OCI-LY1 (cell line): ENCODE measurements at regions not wholly inside any gene's neighbourhood (a gene's known extent, or its start where the extent isn't known, plus 50 kb on each side); places are given as distances from the start of the nearest gene placed in this dataset.

Experiments used
- H2AFZ ChIP-seq: fragments of 200-600 bp; sonication (generic), shearing (Covaris generic); 2 replicates; pipeline ENCODE4 v1.6.0; 2014; ENCODE audit warnings: antibody characterized with exemption, mild to moderate bottlenecking, low read length
- H3F3A ChIP-seq: fragments of 200-600 bp; sonication (generic), shearing (Covaris generic); 2 replicates; pipeline ENCODE4 v1.6.0; 2014; ENCODE audit warnings: mild to moderate bottlenecking, antibody characterized with exemption, low read length, moderate library complexity; ENCODE audit not compliant: insufficient read depth
- H3K27ac ChIP-seq: fragments of 200-600 bp; sonication (generic); 2 replicates; pipeline ENCODE4 v1.5.1; 2014; ENCODE audit warnings: low read length, mixed run types, mild to moderate bottlenecking, low read depth; ENCODE audit not compliant: poor library complexity, severe bottlenecking
- H3K27me3 ChIP-seq: fragments of 200-600 bp; sonication (generic); 2 replicates; pipeline ENCODE4 v1.6.0; 2014; ENCODE audit warnings: antibody characterized with exemption, mild to moderate bottlenecking, low read length, moderate library complexity; ENCODE audit not compliant: insufficient read depth
- H3K36me3 ChIP-seq: fragments of 200-600 bp; sonication (generic); 2 replicates; pipeline ENCODE4 v1.6.1; 2014; ENCODE audit warnings: mild to moderate bottlenecking, antibody characterized with exemption, low read length, moderate library complexity, mixed read lengths; ENCODE audit not compliant: insufficient read depth
- H3K4me1 ChIP-seq: fragments of 200-600 bp; sonication (generic); 2 replicates; pipeline ENCODE4 v1.5.1; 2014; ENCODE audit warnings: mild to moderate bottlenecking, low read length, moderate library complexity; ENCODE audit not compliant: insufficient read depth, severe bottlenecking
- H3K4me2 ChIP-seq: fragments of 200-600 bp; sonication (generic), shearing (Covaris generic); 2 replicates; pipeline ENCODE4 v1.6.1; 2014; ENCODE audit warnings: low read length
- H3K4me3 ChIP-seq: fragments of 200-600 bp; sonication (generic); 2 replicates; pipeline ENCODE4 v1.5.1; 2014; ENCODE audit warnings: low read length, low read depth, mild to moderate bottlenecking, mixed read lengths; ENCODE audit not compliant: poor library complexity, severe bottlenecking
- H3K79me2 ChIP-seq: fragments of 200-600 bp; shearing (Covaris generic); 2 replicates; pipeline ENCODE4 v1.6.1; 2016; ENCODE audit warnings: mixed run types, low read length, mixed read lengths; ENCODE audit not compliant: insufficient read depth
- H3K9ac ChIP-seq: fragments of 200-600 bp; sonication (generic), shearing (Covaris generic); 2 replicates; pipeline ENCODE4 v1.6.1; 2014; ENCODE audit warnings: mild to moderate bottlenecking, low read length, mixed read lengths
- H3K9me2 ChIP-seq: fragments of 200-600 bp; sonication (generic), shearing (Covaris generic); 2 replicates; pipeline ENCODE4 v1.6.1; 2014; ENCODE audit warnings: low read depth, mild to moderate bottlenecking, low read length, mixed read lengths
- H3K9me3 ChIP-seq: fragments of 200-600 bp; shearing (Covaris generic); 2 replicates; pipeline ENCODE4 v1.6.1; 2014; ENCODE audit warnings: low read length, mixed read lengths
- H4K20me1 ChIP-seq: fragments of 200-600 bp; sonication (generic), shearing (Covaris generic); 2 replicates; pipeline ENCODE4 v1.6.0; 2016; ENCODE audit warnings: mild to moderate bottlenecking, low read length; ENCODE audit not compliant: insufficient read depth
- EZH2 ChIP-seq: fragments of 200-600 bp; sonication (generic), shearing (Covaris generic); IDR thresholded peaks from 2 replicates; pipeline ENCODE4 v1.8.0; 2017; ENCODE audit warnings: borderline replicate concordance, mixed run types, mild to moderate bottlenecking, antibody characterized with exemption, low read length, moderate library complexity, mixed read lengths
- TF ChIP-seq, protein P1 (sequence below): fragments of 200-600 bp; sonication (generic), shearing (Covaris generic); IDR thresholded peaks from 2 replicates; pipeline ENCODE4 v1.5.1; 2017; ENCODE audit warnings: mild to moderate bottlenecking, antibody characterized with exemption, low read length, moderate library complexity, mixed read lengths

DNA sequence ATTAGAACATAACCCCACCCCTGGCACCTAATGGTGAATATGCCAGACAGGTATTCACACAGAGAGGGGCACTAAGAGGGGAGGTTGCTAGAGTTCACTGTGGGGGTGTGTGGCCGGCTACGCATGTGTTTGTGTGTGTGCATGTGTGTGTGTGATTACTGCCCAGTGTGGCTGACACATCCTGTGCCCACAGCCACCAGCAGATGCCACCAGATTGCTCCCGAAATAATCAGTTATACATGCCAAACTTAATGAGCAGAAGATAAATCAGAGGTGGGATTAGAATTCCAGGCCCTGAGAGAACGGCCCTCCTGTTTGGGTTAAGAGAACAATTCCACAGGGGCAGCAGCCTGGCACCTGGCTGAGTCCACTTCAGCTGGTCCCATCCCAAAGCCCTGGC lies 91.8 kb upstream of the TBCA start:
- H3K9me2 ChIP-seq = no peaks in the 10 kb centered on the region
- no peak overlapping the region for H2AFZ ChIP-seq

DNA sequence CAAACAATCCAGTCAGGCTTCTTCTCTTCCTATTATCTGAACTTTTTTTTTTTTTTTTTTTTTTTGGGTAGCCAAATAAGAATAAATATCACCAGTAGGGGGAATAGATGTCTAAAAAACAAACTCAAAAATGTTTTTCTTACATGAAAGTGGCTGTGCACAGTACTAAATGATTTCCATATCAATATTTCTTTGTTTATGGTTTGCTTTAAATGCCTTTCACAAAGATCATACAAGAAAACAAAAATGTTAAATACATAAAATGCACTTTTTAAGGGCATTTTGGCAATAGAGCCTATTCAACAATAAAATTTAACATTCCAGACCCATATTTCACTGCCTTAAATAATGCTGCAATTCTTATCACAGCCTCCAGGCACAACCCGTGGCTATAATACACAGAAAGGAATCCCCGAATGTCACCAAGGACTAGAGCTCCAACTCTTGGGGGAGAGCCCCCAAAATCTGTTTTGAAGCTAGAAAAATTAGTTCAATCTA lies 91.1 kb upstream of the TBCA start:
- H3K79me2 ChIP-seq = no peaks in the 10 kb centered on the region
- no peak overlapping the region for H3K4me2 ChIP-seq
- H3K36me3 ChIP-seq = no peaks in the 10 kb centered on the region
- H3K9me2 ChIP-seq = no peaks in the 10 kb centered on the region
- no peak overlapping the region for H3K27ac ChIP-seq
- H3F3A ChIP-seq = no peaks in the 10 kb centered on the region
- H4K20me1 ChIP-seq = no peaks in the 10 kb centered on the region
- no peaks in the 10 kb centered on the region for H3K4me1 ChIP-seq
- H3K27me3 ChIP-seq = no peaks in the 10 kb centered on the region
- TF ChIP-seq, protein P1, sequence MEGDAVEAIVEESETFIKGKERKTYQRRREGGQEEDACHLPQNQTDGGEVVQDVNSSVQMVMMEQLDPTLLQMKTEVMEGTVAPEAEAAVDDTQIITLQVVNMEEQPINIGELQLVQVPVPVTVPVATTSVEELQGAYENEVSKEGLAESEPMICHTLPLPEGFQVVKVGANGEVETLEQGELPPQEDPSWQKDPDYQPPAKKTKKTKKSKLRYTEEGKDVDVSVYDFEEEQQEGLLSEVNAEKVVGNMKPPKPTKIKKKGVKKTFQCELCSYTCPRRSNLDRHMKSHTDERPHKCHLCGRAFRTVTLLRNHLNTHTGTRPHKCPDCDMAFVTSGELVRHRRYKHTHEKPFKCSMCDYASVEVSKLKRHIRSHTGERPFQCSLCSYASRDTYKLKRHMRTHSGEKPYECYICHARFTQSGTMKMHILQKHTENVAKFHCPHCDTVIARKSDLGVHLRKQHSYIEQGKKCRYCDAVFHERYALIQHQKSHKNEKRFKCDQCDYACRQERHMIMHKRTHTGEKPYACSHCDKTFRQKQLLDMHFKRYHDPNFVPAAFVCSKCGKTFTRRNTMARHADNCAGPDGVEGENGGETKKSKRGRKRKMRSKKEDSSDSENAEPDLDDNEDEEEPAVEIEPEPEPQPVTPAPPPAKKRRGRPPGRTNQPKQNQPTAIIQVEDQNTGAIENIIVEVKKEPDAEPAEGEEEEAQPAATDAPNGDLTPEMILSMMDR = peak; percentile 14; the same call in 1 of the 2 replicates
- TF ChIP-seq EZH2 = no peak
- no peaks in the 10 kb centered on the region for H3K9me3 ChIP-seq
- no peak overlapping the region for H3K4me3 ChIP-seq
- H2AFZ ChIP-seq = no peak overlapping the region
- H3K9ac ChIP-seq = no peak overlapping the region

More for the DNA sequence above, 91.8 kb upstream of the TBCA start:
- Histone ChIP-seq H3K27ac (no peak overlapping the region), H3K4me1 (no peaks in the 10 kb centered on the region), H3K9ac (no peak overlapping the region), H3K27me3 (no peaks in the 10 kb centered on the region), H3F3A (no peaks in the 10 kb centered on the region), H3K9me3 (no peaks in the 10 kb centered on the region), H4K20me1 (no peaks in the 10 kb centered on the region), H3K4me2 (no peak overlapping the region), H3K4me3 (no peak overlapping the region), H3K36me3 (no peaks in the 10 kb centered on the region), H3K79me2 (no peaks in the 10 kb centered on the region)
- TF ChIP-seq, protein P1 = no peak
- no peak for TF ChIP-seq EZH2

DNA sequence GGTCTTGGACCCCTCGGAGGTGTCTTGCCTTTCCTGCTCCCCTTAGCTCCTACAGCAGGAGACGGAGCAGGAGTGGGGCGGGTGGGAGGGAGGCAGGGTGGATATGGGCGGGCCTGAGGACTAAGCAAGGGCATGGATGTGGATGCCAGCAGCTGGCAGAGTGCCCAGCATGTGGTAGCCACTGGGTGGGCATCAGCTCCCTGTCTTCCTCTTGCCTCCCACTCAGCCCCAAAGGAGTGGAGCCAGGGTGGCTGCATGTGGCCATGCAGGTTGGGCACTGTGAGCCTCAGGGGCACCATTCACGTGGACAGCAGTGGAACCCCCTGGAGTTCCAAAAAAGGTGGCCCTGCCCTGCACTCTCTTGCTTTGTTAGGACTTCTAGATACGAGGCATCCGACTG lies 90.1 kb upstream of the TBCA start:
- Histone ChIP-seq H3K27me3 (no peaks in the 10 kb centered on the region), H2AFZ (no peak overlapping the region), H3K4me2 (no peak overlapping the region), H3K27ac (no peak overlapping the region), H3K36me3 (no peaks in the 10 kb centered on the region), H3F3A (no peaks in the 10 kb centered on the region), H3K4me3 (no peak overlapping the region), H4K20me1 (no peaks in the 10 kb centered on the region), H3K4me1 (no peaks in the 10 kb centered on the region), H3K9me3 (no peaks in the 10 kb centered on the region), H3K79me2 (no peaks in the 10 kb centered on the region), H3K9me2 (no peaks in the 10 kb centered on the region), H3K9ac (no peak overlapping the region)
- TF ChIP-seq EZH2 = no peak
- TF ChIP-seq, protein P1 = no peak
